Esophagus muscularis mucosa (tissue), 4 donors: ENCODE measurements at regions not wholly inside any gene's neighbourhood (a gene's known extent, or its start where the extent isn't known, plus 50 kb on each side); places are given as distances from the start of the nearest gene placed in this dataset.

ENCODE experiments used
- EP300 ChIP-seq: sonication (generic); formaldehyde crosslinking; IDR thresholded peaks from one replicate; pipeline ENCODE4 v1.6.1; 2017; ENCODE audit warnings: antibody characterized with exemption
- POLR2AphosphoS5 ChIP-seq, 2 donors: sonication (generic); formaldehyde crosslinking; IDR thresholded peaks; one replicate each; pipeline ENCODE4 v1.6.1; 2017; ENCODE audit warnings: antibody characterized with exemption in 2 of 2
- TF ChIP-seq, protein P1 (sequence below), 3 experiments: fragments of 200-600 bp in 2 of 3; fragments of 450-650 bp in 1 of 3; sonication (generic) in 2 of 3; IDR thresholded peaks; one replicate each; pipeline ENCODE4 v1.5.1; 2017 to 2019; ENCODE audit warnings: antibody characterized with exemption in 3 of 3, mild to moderate bottlenecking in 2 of 3, moderate library complexity in 1 of 3

DNA sequence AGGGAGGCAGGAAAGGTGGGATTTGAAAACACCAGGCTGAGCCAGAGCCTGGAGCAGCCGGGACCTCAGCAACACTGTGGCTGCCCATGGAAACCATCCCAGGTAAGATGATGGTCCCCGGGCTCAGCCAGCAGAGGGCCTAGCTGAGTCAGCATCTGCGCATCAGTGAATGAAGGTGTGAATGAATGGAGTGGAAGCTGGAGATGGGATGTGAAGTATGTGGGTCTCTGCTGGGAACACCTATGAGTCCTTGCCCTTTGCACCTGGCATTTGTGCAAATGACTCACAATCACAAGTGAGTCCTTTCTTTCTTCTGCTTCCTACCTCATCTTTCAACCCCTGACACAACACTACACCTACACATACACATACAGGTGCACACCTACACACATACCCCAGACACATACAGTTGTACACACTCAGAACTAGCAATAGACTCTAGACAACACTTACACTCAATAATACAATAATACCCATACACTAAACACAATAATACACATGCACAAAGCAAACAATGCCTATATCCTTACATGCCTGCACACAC is 62.8 kb upstream of the PRDM11 start:
- TF ChIP-seq POLR2AphosphoS5 (IDR thresholded peaks at IDR 0.05): no peak
- TF ChIP-seq, protein P1, sequence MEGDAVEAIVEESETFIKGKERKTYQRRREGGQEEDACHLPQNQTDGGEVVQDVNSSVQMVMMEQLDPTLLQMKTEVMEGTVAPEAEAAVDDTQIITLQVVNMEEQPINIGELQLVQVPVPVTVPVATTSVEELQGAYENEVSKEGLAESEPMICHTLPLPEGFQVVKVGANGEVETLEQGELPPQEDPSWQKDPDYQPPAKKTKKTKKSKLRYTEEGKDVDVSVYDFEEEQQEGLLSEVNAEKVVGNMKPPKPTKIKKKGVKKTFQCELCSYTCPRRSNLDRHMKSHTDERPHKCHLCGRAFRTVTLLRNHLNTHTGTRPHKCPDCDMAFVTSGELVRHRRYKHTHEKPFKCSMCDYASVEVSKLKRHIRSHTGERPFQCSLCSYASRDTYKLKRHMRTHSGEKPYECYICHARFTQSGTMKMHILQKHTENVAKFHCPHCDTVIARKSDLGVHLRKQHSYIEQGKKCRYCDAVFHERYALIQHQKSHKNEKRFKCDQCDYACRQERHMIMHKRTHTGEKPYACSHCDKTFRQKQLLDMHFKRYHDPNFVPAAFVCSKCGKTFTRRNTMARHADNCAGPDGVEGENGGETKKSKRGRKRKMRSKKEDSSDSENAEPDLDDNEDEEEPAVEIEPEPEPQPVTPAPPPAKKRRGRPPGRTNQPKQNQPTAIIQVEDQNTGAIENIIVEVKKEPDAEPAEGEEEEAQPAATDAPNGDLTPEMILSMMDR (IDR thresholded peaks at IDR 0.05): no peak
- no peak for TF ChIP-seq EP300
